ENCODE measurements at regions not wholly inside any gene's neighbourhood (a gene's known extent, or its start where the extent isn't known, plus 50 kb on each side); places are given as distances from the start of the nearest gene placed in this dataset.

DNA sequence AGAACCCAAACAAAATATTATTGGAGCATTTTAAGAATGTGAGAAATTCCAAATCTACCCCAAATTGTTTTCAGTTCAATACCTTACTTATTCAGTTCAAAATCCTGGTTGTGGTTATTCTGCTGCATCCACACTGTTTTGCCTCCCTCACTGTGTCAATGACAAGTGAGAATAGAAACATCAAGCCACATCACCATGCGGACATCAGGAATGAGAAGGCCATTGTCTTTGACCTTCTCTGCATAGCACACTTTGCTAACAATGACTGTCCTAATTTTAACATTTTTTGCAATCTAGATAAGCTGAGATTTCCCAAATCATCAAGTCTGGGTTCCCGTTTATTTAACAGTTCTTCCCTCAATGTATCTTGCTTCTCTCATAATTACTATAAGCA is 93.7 kb downstream of the ELAPOR2 start:
- Mint-ChIP-seq H3K4me3 (no peak overlapping the region), H3K27me3 (no peaks in the 10 kb centered on the region), H3K27ac (no peak overlapping the region), H3K4me1 (peaks cover 1% of the 10 kb centered on the region), H3K9me3 (ENCODE audit: insufficient read depth) (no peaks in the 10 kb centered on the region)
- H3K9me3 ChIP-seq (ENCODE audit: control extremely low read depth in 1 of 3, control insufficient read depth in 2 of 3, insufficient read depth in 1 of 3, low read length in 2 of 3), result no peaks in the 10 kb centered on the region
- no peaks in the 10 kb centered on the region for H3K27me3 ChIP-seq (replicated peaks in 1 of 4; ENCODE audit: control extremely low read depth in 1 of 4, control insufficient read depth in 3 of 4, insufficient read depth in 4 of 4, low read length in 3 of 4)
- H3K4me1 ChIP-seq (ENCODE audit: control insufficient read depth in 2 of 2, insufficient read depth in 2 of 2, low read length in 2 of 2), result peaks cover 0 to 7% of the 10 kb centered on the region in 2 donors
- H3K4me2 ChIP-seq (replicated peaks; ENCODE audit: low read depth, low read length, poor library complexity, severe bottlenecking), result no peak overlapping the region
- CTCF ChIA-PET, result no interaction called here
- H3K27ac ChIP-seq (ENCODE audit: low read length in 2 of 2), result no peak overlapping the region
- POLR2A ChIA-PET, result no interaction called here
- no peak overlapping the region for H2AFZ ChIP-seq (ENCODE audit: insufficient read depth, low read depth, low read length, poor library complexity, severe bottlenecking)
- TF ChIP-seq, protein P1, sequence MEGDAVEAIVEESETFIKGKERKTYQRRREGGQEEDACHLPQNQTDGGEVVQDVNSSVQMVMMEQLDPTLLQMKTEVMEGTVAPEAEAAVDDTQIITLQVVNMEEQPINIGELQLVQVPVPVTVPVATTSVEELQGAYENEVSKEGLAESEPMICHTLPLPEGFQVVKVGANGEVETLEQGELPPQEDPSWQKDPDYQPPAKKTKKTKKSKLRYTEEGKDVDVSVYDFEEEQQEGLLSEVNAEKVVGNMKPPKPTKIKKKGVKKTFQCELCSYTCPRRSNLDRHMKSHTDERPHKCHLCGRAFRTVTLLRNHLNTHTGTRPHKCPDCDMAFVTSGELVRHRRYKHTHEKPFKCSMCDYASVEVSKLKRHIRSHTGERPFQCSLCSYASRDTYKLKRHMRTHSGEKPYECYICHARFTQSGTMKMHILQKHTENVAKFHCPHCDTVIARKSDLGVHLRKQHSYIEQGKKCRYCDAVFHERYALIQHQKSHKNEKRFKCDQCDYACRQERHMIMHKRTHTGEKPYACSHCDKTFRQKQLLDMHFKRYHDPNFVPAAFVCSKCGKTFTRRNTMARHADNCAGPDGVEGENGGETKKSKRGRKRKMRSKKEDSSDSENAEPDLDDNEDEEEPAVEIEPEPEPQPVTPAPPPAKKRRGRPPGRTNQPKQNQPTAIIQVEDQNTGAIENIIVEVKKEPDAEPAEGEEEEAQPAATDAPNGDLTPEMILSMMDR (IDR thresholded peaks at IDR 0.05), result no peak
- no peak overlapping the region for H3K4me3 ChIP-seq (ENCODE audit: control extremely low read depth in 1 of 5, extremely low read depth in 1 of 5, insufficient read depth in 1 of 5, low read depth in 2 of 5, low read length in 4 of 5)
- H3K36me3 ChIP-seq (replicated peaks in 1 of 2; ENCODE audit: control extremely low read depth in 1 of 2, control insufficient read depth in 1 of 2, extremely low read depth in 1 of 2, insufficient read depth in 2 of 2, low read length in 1 of 2), result peaks cover 0 to 2% of the 10 kb centered on the region in 2 experiments
- WGBS (ENCODE audit: insufficient coverage), result 90% methylated on average over 1 of the region's 2 CpGs
- DNase-seq, result no peak
- no peaks in the 10 kb centered on the region for H4K20me1 ChIP-seq (ENCODE audit: control insufficient read depth, insufficient read depth, low read length, poor library complexity, severe bottlenecking)
- intact Hi-C loops (cut with micrococcal nuclease), result no loop called here
- no peak for ATAC-seq (ENCODE audit: low read depth)
- H3K79me2 ChIP-seq (ENCODE audit: control insufficient read depth, insufficient read depth, low read length), result no peaks in the 10 kb centered on the region
- H3K9ac ChIP-seq (ENCODE audit: low read length), result no peak overlapping the region

DNA sequence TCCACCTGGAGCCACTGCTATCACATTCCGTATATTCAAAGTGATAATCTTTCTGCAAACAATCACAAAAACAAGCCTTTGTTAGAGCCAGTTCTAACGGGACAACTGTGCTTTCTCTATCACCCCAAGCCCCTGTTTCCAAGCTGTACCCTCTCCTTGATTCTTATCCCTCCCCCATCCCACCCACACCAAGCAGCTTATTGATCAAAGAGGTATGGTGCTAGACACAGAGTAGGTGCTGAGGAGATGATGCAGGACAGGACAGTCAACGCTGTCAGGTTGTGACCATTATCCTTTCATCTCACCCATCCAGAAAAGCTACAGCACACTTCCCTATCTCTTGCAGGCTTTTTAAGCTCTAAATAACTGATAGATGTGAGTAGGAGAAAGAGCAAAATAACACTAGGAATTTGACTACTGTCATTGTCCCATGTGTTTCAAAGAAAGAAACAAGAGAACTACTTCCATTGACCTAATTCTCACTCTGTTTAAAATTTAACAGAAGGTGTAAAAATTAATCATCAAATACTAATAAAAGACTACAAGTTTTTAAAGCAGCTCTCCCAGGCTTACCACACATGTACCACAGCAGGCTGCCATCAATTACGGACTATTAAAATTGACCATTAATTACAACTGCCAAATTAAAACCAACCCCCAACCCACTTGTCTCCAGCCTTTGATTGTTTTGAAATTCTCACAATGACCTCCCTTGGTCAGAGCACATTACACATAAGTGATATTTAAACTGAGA is 94.3 kb downstream of the ELAPOR2 start:
- ATAC-seq (ENCODE audit: low read depth) (no peak), DNase-seq (no peak)
- H3K4me2 ChIP-seq (replicated peaks; ENCODE audit: low read depth, low read length, poor library complexity, severe bottlenecking), result no peak overlapping the region
- Mint-ChIP-seq H3K4me3 (no peak overlapping the region), H3K4me1 (peaks cover 1% of the 10 kb centered on the region), H3K27ac (no peak overlapping the region), H3K27me3 (no peaks in the 10 kb centered on the region), H3K9me3 (ENCODE audit: insufficient read depth) (no peaks in the 10 kb centered on the region)
- H3K27ac ChIP-seq (ENCODE audit: low read length in 2 of 2), result no peak overlapping the region
- TF ChIP-seq EZH2 (IDR thresholded peaks at IDR 0.05; ENCODE audit: borderline replicate concordance, insufficient read depth, low read depth, low read length, poor library complexity, severe bottlenecking), result no peak
- TF ChIP-seq, protein P1 (IDR thresholded peaks at IDR 0.05), result no peak
- CTCF ChIA-PET, result no interaction called here
- no peak overlapping the region for H2AFZ ChIP-seq (ENCODE audit: insufficient read depth, low read depth, low read length, poor library complexity, severe bottlenecking)
- 100% methylated on average over 2 of the region's 4 CpGs for WGBS (ENCODE audit: insufficient coverage)
- H3K4me3 ChIP-seq (ENCODE audit: control extremely low read depth in 1 of 5, extremely low read depth in 1 of 5, insufficient read depth in 1 of 5, low read depth in 2 of 5, low read length in 4 of 5), result no peak overlapping the region
- intact Hi-C loops (cut with micrococcal nuclease), result no loop called here
- POLR2A ChIA-PET, result no interaction called here
- H4K20me1 ChIP-seq (ENCODE audit: control insufficient read depth, insufficient read depth, low read length, poor library complexity, severe bottlenecking), result no peaks in the 10 kb centered on the region
- no peaks in the 10 kb centered on the region for H3K27me3 ChIP-seq (replicated peaks in 1 of 4; ENCODE audit: control extremely low read depth in 1 of 4, control insufficient read depth in 3 of 4, insufficient read depth in 4 of 4, low read length in 3 of 4)
- H3K79me2 ChIP-seq (ENCODE audit: control insufficient read depth, insufficient read depth, low read length), result no peaks in the 10 kb centered on the region
- H3K4me1 ChIP-seq (ENCODE audit: control insufficient read depth in 2 of 2, insufficient read depth in 2 of 2, low read length in 2 of 2), result peaks cover 0 to 7% of the 10 kb centered on the region in 2 donors
- H3K9ac ChIP-seq (ENCODE audit: low read length), result no peak overlapping the region
- H3K36me3 ChIP-seq (replicated peaks in 1 of 2; ENCODE audit: control extremely low read depth in 1 of 2, control insufficient read depth in 1 of 2, extremely low read depth in 1 of 2, insufficient read depth in 2 of 2, low read length in 1 of 2), result peaks cover 0 to 2% of the 10 kb centered on the region in 2 experiments
- H3K9me3 ChIP-seq (ENCODE audit: control extremely low read depth in 1 of 3, control insufficient read depth in 2 of 3, insufficient read depth in 1 of 3, low read length in 2 of 3), result no peaks in the 10 kb centered on the region
